GM12878 (cell line): ENCODE measurements at regions not wholly inside any gene's neighbourhood (a gene's known extent, or its start where the extent isn't known, plus 50 kb on each side); places are given as distances from the start of the nearest gene placed in this dataset.
A peak's percentile ranks its signal among the peaks of the same experiment; 100 is the strongest.
"Not testable (repeated sequence)": the region's sequence is repeated elsewhere in the genome, so short reads cannot be mapped to it uniquely, and the experiment has no call there.

ENCODE experiments used
- ATAC-seq: fragments of 200-7000 bp; cut with Tn5 transposase; 3 replicates; pipeline ENCODE4 v1.9.1; 2020; ENCODE audit warnings: mild to moderate bottlenecking, moderate library complexity
- BruUV-seq: library from RNA; stranded (reverse); fragments of 400-500 nt; replicated peaks from 2 replicates; lab custom pipeline; 2021; lab: Mats Ljungman, UMichigan
- CTCF ChIA-PET: fragments of 300-600 bp; sonication (Branson Sonifier 250); formaldehyde crosslinking; extraction: SDS; loops from one replicate; lab custom pipeline; 2021; ENCODE audit warnings: inconsistent platforms; lab: Yijun Ruan, JAX
- POLR2A ChIA-PET: fragments of 350-600 bp; formaldehyde crosslinking; extraction: SDS; loops from one replicate; lab custom pipeline; 2021; ENCODE audit warnings: inconsistent platforms; lab: Charles Lee
- RAD21 ChIA-PET: fragments of 300-600 bp; sonication (Branson Sonifier 250); formaldehyde crosslinking; loops from one replicate; lab custom pipeline; 2023; ENCODE audit warnings: antibody characterized with exemption; ENCODE audit not compliant: unreplicated experiment; lab: Charles Lee
- SMC1A ChIA-PET: fragments of 300-600 bp; sonication (Branson Sonifier 250); formaldehyde crosslinking; loops from one replicate; lab custom pipeline; 2023; ENCODE audit not compliant: unreplicated experiment, uncharacterized antibody; lab: Charles Lee
- DNase-seq: peaks from one replicate; pipeline ENCODE4 v3.0.0-alpha.2; 2011; ENCODE audit warnings: low read depth, low spot score
- FAIRE-seq: peaks from 3 replicates; lab custom pipeline; 2011; peaks lifted over from hg19 to GRCh38; lab: Jason Lieb, UNC
- H2AFZ ChIP-seq: 2 replicates; pipeline ENCODE4 v1.6.0; 2011; ENCODE audit warnings: low read depth, low read length, control low read depth; ENCODE audit not compliant: control insufficient read depth
- H3K27ac ChIP-seq: 2 replicates; pipeline ENCODE4 v1.5.1; 2011; ENCODE audit warnings: control low read depth; ENCODE audit not compliant: control insufficient read depth, insufficient read depth
- H3K27me3 ChIP-seq, 2 experiments: replicated peaks in 1 of 2; 2 replicates each; pipeline versions ENCODE4 v1.6.0 to v1.6.1; 2011; ENCODE audit warnings: low read length in 1 of 2; ENCODE audit not compliant: control insufficient read depth in 2 of 2, insufficient read depth in 2 of 2
- H3K36me3 ChIP-seq, 2 experiments: 2 replicates each; pipeline ENCODE4 v1.5.1; 2011; ENCODE audit warnings: low read length in 1 of 2; ENCODE audit not compliant: control insufficient read depth in 2 of 2, insufficient read depth in 2 of 2
- H3K4me1 ChIP-seq: 2 replicates; pipeline ENCODE4 v1.6.1; 2011; ENCODE audit warnings: mild to moderate bottlenecking, low read length, moderate library complexity, mixed read lengths; ENCODE audit not compliant: control insufficient read depth, insufficient read depth
- H3K4me2 ChIP-seq: 2 replicates; pipeline ENCODE4 v1.6.0; 2011; ENCODE audit warnings: control low read depth; ENCODE audit not compliant: control insufficient read depth, insufficient read depth
- H3K4me3 ChIP-seq: fragments of 200-600 bp; sonication (generic); 2 replicates; pipeline ENCODE4 v1.5.1; 2016
- H3K79me2 ChIP-seq: 2 replicates; pipeline ENCODE4 v1.6.0; 2011; ENCODE audit warnings: low read length; ENCODE audit not compliant: control insufficient read depth, insufficient read depth
- H3K9ac ChIP-seq: 2 replicates; pipeline ENCODE4 v1.8.0; 2011; ENCODE audit warnings: low read length, control low read depth, mixed read lengths; ENCODE audit not compliant: control insufficient read depth, insufficient read depth
- H3K9me3 ChIP-seq: replicated peaks from 3 replicates; pipeline ENCODE4 v1.5.1; 2011; ENCODE audit warnings: mild to moderate bottlenecking, low read length; ENCODE audit not compliant: control insufficient read depth, insufficient read depth
- H4K20me1 ChIP-seq: 2 replicates; pipeline ENCODE4 v1.6.0; 2011; ENCODE audit not compliant: control insufficient read depth, insufficient read depth
- GABPA ChIP-seq: IDR thresholded peaks from 2 replicates; pipeline ENCODE4 v1.6.1; 2014; ENCODE audit warnings: antibody characterized with exemption, low read depth, mild to moderate bottlenecking, inconsistent platforms
- NR2C1 ChIP-seq: fragments of 450-650 bp; IDR thresholded peaks from 2 replicates; pipeline ENCODE4 v1.6.1; 2017; ENCODE audit warnings: antibody characterized with exemption, mild to moderate bottlenecking, moderate library complexity
- POLR2A ChIP-seq: IDR thresholded peaks from 2 replicates; pipeline ENCODE4 v1.6.1; 2011; ENCODE audit warnings: low read depth, mild to moderate bottlenecking, low read length
- WGBS: methylation state at CpG from one replicate; pipeline ENCODE4 v1.1.6; 2016; ENCODE audit warnings: low lambda C conversion rate; ENCODE audit not compliant: insufficient replicate concordance, insufficient coverage; ENCODE audit errors: missing lambda C conversion rate; 5-methylcytosine and 5-hydroxymethylcytosine counted together
- in situ Hi-C: fragments of 300-500 bp; cut with MboI; formaldehyde crosslinking; loops from 9 replicates; pipeline ENCODE4 v1.14.3; 2018; ENCODE audit warnings: mixed read lengths
- intact Hi-C: fragments of 100-400 bp; cut with micrococcal nuclease; formaldehyde crosslinking; loops from one replicate; pipeline ENCODE4 v1.14.2; 2022; ENCODE audit not compliant: unreplicated experiment
- TF ChIP-seq, protein P1 (sequence below), 3 experiments: IDR thresholded peaks in 2 of 3; conservative IDR thresholded peaks in 1 of 3; 2 replicates each; pipeline ENCODE4 v1.5.1; 2011; ENCODE audit warnings: low read depth in 3 of 3, low read length in 3 of 3, mild to moderate bottlenecking in 3 of 3, control low read depth in 2 of 3, moderate library complexity in 2 of 3, inconsistent platforms in 1 of 3, mixed read lengths in 1 of 3; ENCODE audit not compliant: control insufficient read depth in 2 of 3, insufficient read depth in 1 of 3; ENCODE audit errors: extremely low read depth in 1 of 3
- TF ChIP-seq, protein P2 (sequence below): fragments of 450-650 bp; IDR thresholded peaks from 2 replicates; pipeline ENCODE4 v1.6.1; 2017; ENCODE audit warnings: mild to moderate bottlenecking, moderate library complexity

- Histone ChIP-seq H3K27ac (no peak overlapping the region), H3K79me2 (peaks cover 63% of the 10 kb centered on the region), H3K36me3 (no peaks in the 10 kb centered on the region), H3K4me1 (no peaks in the 10 kb centered on the region), H3K4me3 (0 out of 2 replicates have a peak overlapping the region, but pooled peaks have one; percentile 41), H3K4me2 (peak overlapping the region; percentile 17; the same call in 1 of the 2 replicates), H3K9ac (no peak overlapping the region), H3K27me3 (no peaks in the 10 kb centered on the region), H4K20me1 (no peaks in the 10 kb centered on the region), H3K9me3 (no peaks in the 10 kb centered on the region), H2AFZ (no peak overlapping the region)
- ATAC-seq (no peak), FAIRE-seq (no peak), DNase-seq (no peak)
- SMC1A ChIA-PET = no interaction called here
- POLR2A ChIA-PET = no interaction called here
- CTCF ChIA-PET = no interaction called here
- 0 out of 2 replicates have a peak, but pooled peaks have one; percentile 2 for TF ChIP-seq POLR2A
- TF ChIP-seq, protein P1, sequence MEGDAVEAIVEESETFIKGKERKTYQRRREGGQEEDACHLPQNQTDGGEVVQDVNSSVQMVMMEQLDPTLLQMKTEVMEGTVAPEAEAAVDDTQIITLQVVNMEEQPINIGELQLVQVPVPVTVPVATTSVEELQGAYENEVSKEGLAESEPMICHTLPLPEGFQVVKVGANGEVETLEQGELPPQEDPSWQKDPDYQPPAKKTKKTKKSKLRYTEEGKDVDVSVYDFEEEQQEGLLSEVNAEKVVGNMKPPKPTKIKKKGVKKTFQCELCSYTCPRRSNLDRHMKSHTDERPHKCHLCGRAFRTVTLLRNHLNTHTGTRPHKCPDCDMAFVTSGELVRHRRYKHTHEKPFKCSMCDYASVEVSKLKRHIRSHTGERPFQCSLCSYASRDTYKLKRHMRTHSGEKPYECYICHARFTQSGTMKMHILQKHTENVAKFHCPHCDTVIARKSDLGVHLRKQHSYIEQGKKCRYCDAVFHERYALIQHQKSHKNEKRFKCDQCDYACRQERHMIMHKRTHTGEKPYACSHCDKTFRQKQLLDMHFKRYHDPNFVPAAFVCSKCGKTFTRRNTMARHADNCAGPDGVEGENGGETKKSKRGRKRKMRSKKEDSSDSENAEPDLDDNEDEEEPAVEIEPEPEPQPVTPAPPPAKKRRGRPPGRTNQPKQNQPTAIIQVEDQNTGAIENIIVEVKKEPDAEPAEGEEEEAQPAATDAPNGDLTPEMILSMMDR (IDR thresholded peaks at IDR 0.05 in 2 of 3, conservative IDR thresholded peaks at IDR 0.05 in 1 of 3; ENCODE audit: control insufficient read depth in 2 of 3, extremely low read depth in 1 of 3, insufficient read depth in 1 of 3, low read depth in 3 of 3, low read length in 3 of 3) = no peak
- TF ChIP-seq GABPA = no peak
- TF ChIP-seq, protein P2, sequence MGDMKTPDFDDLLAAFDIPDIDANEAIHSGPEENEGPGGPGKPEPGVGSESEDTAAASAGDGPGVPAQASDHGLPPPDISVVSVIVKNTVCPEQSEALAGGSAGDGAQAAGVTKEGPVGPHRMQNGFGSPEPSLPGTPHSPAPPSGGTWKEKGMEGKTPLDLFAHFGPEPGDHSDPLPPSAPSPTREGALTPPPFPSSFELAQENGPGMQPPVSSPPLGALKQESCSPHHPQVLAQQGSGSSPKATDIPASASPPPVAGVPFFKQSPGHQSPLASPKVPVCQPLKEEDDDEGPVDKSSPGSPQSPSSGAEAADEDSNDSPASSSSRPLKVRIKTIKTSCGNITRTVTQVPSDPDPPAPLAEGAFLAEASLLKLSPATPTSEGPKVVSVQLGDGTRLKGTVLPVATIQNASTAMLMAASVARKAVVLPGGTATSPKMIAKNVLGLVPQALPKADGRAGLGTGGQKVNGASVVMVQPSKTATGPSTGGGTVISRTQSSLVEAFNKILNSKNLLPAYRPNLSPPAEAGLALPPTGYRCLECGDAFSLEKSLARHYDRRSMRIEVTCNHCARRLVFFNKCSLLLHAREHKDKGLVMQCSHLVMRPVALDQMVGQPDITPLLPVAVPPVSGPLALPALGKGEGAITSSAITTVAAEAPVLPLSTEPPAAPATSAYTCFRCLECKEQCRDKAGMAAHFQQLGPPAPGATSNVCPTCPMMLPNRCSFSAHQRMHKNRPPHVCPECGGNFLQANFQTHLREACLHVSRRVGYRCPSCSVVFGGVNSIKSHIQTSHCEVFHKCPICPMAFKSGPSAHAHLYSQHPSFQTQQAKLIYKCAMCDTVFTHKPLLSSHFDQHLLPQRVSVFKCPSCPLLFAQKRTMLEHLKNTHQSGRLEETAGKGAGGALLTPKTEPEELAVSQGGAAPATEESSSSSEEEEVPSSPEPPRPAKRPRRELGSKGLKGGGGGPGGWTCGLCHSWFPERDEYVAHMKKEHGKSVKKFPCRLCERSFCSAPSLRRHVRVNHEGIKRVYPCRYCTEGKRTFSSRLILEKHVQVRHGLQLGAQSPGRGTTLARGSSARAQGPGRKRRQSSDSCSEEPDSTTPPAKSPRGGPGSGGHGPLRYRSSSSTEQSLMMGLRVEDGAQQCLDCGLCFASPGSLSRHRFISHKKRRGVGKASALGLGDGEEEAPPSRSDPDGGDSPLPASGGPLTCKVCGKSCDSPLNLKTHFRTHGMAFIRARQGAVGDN = no peak
- TF ChIP-seq NR2C1 = no peak
- RAD21 ChIA-PET = no interaction called here
- in situ Hi-C loops = no loop called here
- no TSS peak for BruUV-seq
- intact Hi-C loops = no loop called here
- no CpG with 5 or more reads among the region's 18 CpGs for WGBS
Observed at GRCh38 chr14:105911006-105911847, 384.8 kb downstream of the TMEM121 start.

DNA sequence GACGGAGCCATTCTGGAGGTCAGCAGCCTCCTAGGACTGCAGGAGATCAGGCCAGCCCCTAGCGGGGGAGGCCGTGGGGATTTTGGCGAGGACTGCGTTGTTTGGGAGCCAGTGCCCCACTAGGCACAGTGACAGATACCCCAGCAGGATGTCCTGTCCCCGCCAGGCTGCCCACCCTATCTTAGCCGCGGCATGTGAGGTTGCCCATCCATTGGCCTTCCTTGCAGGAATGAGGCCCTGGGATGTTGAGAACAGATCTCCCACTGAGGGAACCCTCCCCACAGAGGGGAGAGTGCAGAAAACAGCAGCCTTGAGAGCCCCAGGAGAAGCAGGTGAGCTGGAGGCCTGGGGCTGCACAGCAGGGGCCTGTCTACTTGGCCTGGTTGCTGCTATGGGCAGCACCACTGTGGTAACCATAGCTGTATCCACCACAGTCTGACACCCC lies 385.5 kb downstream of the TMEM121 start:
- H3K4me3 ChIP-seq, H2AFZ ChIP-seq, RAD21 ChIA-PET, H3K27ac ChIP-seq, intact Hi-C loops, H3K9ac ChIP-seq, POLR2A ChIA-PET, in situ Hi-C loops, SMC1A ChIA-PET, H3K36me3 ChIP-seq, H3K4me2 ChIP-seq, H3K4me1 ChIP-seq, H3K27me3 ChIP-seq, DNase-seq, ATAC-seq, CTCF ChIA-PET, BruUV-seq, FAIRE-seq, H4K20me1 ChIP-seq, H3K9me3 ChIP-seq: not testable (repeated sequence)
- peaks cover 58% of the 10 kb centered on the region for H3K79me2 ChIP-seq
- WGBS = no CpG with 5 or more reads among the region's 8 CpGs
